GM23338 (cell line): ENCODE measurements at regions not wholly inside any gene's neighbourhood (a gene's known extent, or its start where the extent isn't known, plus 50 kb on each side); places are given as distances from the start of the nearest gene placed in this dataset.
A peak's percentile ranks its signal among the peaks of the same experiment; 100 is the strongest.

ENCODE experiments used
- ATAC-seq: fragments of 200-7000 bp; cut with Tn5 transposase; 3 replicates; pipeline ENCODE4 v1.9.1; 2020
- DNase-seq: peaks from one replicate; pipeline ENCODE4 v3.0.0-alpha.2; 2015; ENCODE audit warnings: low spot score
- H2AFZ ChIP-seq: fragments of 200-600 bp; sonication (generic); 2 replicates; pipeline ENCODE4 v1.8.0; 2016; ENCODE audit warnings: antibody characterized with exemption, mild to moderate bottlenecking, moderate library complexity
- H3F3A ChIP-seq: fragments of 200-600 bp; sonication (generic); replicated peaks from 2 replicates; pipeline ENCODE4 v1.8.0; 2017; ENCODE audit warnings: antibody characterized with exemption, mixed run types, low read depth
- H3K27ac ChIP-seq: fragments of 200-600 bp; sonication (generic); 2 replicates; pipeline ENCODE4 v1.6.1; 2016; ENCODE audit warnings: low read depth
- H3K27me3 ChIP-seq: fragments of 200-600 bp; sonication (generic); 2 replicates; pipeline ENCODE4 v1.8.0; 2016; ENCODE audit warnings: mild to moderate bottlenecking, mixed run types, moderate library complexity; ENCODE audit not compliant: insufficient read depth
- H3K36me3 ChIP-seq: fragments of 200-600 bp; sonication (generic); 2 replicates; pipeline ENCODE4 v1.8.0; 2016; ENCODE audit warnings: mild to moderate bottlenecking; ENCODE audit not compliant: insufficient read depth
- H3K4me1 ChIP-seq: fragments of 200-600 bp; sonication (generic); 2 replicates; pipeline ENCODE4 v1.8.0; 2016; ENCODE audit warnings: mild to moderate bottlenecking, moderate library complexity; ENCODE audit not compliant: insufficient read depth
- H3K4me2 ChIP-seq: fragments of 200-600 bp; sonication (generic); 2 replicates; pipeline ENCODE4 v1.7.1; 2017; ENCODE audit warnings: mixed run types
- H3K4me3 ChIP-seq: fragments of 200-600 bp; sonication (generic); 2 replicates; pipeline ENCODE4 v1.6.1; 2016; ENCODE audit warnings: mixed run types
- H3K79me2 ChIP-seq: fragments of 200-600 bp; sonication (generic); replicated peaks from 2 replicates; pipeline ENCODE4 v1.8.0; 2017; ENCODE audit warnings: mild to moderate bottlenecking; ENCODE audit not compliant: insufficient read depth
- H3K9me2 ChIP-seq: fragments of 200-600 bp; sonication (generic); 2 replicates; pipeline ENCODE4 v1.8.0; 2017; ENCODE audit not compliant: insufficient read depth
- H4K20me1 ChIP-seq: fragments of 200-600 bp; sonication (generic); replicated peaks from 2 replicates; pipeline ENCODE4 v1.8.0; 2017; ENCODE audit warnings: mild to moderate bottlenecking; ENCODE audit not compliant: insufficient read depth
- H3K27ac Mint-ChIP-seq: 2 replicates; pipeline ENCODE4 v1.8.0; 2020; ENCODE audit warnings: inconsistent platforms, mild to moderate bottlenecking, moderate library complexity, mixed read lengths
- H3K27me3 Mint-ChIP-seq: 3 replicates; pipeline ENCODE4 v1.8.0; 2022; ENCODE audit warnings: low read depth, mild to moderate bottlenecking, moderate library complexity, mixed read lengths, inconsistent platforms; ENCODE audit not compliant: insufficient read depth, poor library complexity
- H3K36me3 Mint-ChIP-seq: 3 replicates; pipeline ENCODE4 v1.8.0; 2021; ENCODE audit warnings: low read depth, mild to moderate bottlenecking, inconsistent platforms, moderate library complexity, mixed read lengths
- H3K4me1 Mint-ChIP-seq: 3 replicates; pipeline ENCODE4 v1.8.0; 2020; ENCODE audit warnings: mild to moderate bottlenecking, inconsistent platforms, mixed read lengths
- H3K4me3 Mint-ChIP-seq: 3 replicates; pipeline ENCODE4 v1.8.0; 2021; ENCODE audit warnings: moderate library complexity, mild to moderate bottlenecking, inconsistent platforms, mixed read lengths
- H3K9me3 Mint-ChIP-seq: 3 replicates; pipeline ENCODE4 v1.8.0; 2020; ENCODE audit warnings: moderate library complexity, mild to moderate bottlenecking, inconsistent platforms, mixed read lengths
- EZH2phosphoT487 ChIP-seq: fragments of 200-600 bp; sonication (generic); IDR thresholded peaks from one replicate; pipeline ENCODE4 v1.8.1; 2018; ENCODE audit warnings: antibody characterized with exemption; ENCODE audit not compliant: unreplicated experiment
- POLR2AphosphoS5 ChIP-seq: IDR thresholded peaks from 2 replicates; pipeline ENCODE4 v1.6.1; 2016; ENCODE audit warnings: antibody characterized with exemption, low read depth
- ZNF331 ChIP-seq: fragments of 250-450 bp; sonication (Bioruptor Pico); IDR thresholded peaks from 2 replicates; pipeline ENCODE4 v1.5.0; 2020; ENCODE audit warnings: low read depth, mild to moderate bottlenecking, moderate library complexity
- TF ChIP-seq, protein P1 (sequence below): fragments of 250-450 bp; sonication (Bioruptor Pico); IDR thresholded peaks from 2 replicates; pipeline ENCODE4 v1.5.0; 2020; ENCODE audit warnings: mild to moderate bottlenecking, moderate library complexity
- TF ChIP-seq, protein P2 (sequence below), 2 experiments: fragments of 200-600 bp in 1 of 2; sonication (generic) in 1 of 2; conservative IDR thresholded peaks; 2 replicates each; pipeline versions ENCODE4 v1.5.1 to v1.6.1; 2016 to 2017; ENCODE audit warnings: antibody characterized with exemption in 2 of 2, low read depth in 2 of 2, mild to moderate bottlenecking in 2 of 2, moderate library complexity in 1 of 2

DNA sequence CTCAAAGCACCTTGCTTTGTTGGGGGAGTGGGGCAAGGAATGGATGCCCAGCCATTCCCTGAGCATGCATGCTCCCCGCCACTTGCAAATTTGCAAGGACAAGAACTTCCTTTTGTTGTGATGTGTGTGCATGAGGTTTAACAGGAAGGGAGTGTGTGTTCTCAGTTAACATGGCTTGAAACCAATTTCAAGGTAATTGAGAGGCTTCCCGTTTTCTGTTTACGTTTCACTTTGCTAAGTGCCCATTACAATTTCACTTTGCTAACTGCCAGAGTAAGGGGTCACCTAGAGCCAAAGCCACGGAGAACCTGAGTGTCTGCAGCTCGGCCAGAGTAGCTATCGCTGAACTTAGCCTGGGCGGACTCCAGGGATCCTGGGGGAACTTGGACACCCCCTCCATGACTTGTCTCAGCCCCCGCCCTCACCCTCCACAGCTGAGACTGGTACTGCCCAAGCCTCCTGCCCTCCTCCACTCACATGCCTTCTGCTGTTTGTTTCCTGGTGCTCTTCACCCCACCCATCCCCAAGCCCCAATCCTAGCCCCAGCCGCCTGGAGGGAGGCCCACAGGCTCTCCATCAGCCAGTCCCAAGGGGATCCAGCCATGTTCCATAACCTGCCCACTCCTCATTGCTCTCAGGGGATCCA is 53.6 kb upstream of the LAPTM4A start:
- H3K9me3 Mint-ChIP-seq: peaks cover 7% of the 10 kb centered on the region
- Histone ChIP-seq H3F3A (no peaks in the 10 kb centered on the region), H3K27ac (no peak overlapping the region), H4K20me1 (no peaks in the 10 kb centered on the region), H3K4me1 (no peaks in the 10 kb centered on the region), H3K27me3 (peaks cover 6% of the 10 kb centered on the region; the same call in 1 of the 2 replicates), H3K36me3 (no peaks in the 10 kb centered on the region), H2AFZ (peak overlapping the region; percentile 23; the same call in 1 of the 2 replicates), H3K4me2 (no peak overlapping the region), H3K9me2 (no peaks in the 10 kb centered on the region), H3K79me2 (no peaks in the 10 kb centered on the region), H3K4me3 (no peak overlapping the region)
- peaks cover 24% of the 10 kb centered on the region for H3K27me3 Mint-ChIP-seq
- H3K27ac Mint-ChIP-seq: no peak overlapping the region
- DNase-seq: no peak
- H3K36me3 Mint-ChIP-seq: peaks cover 6% of the 10 kb centered on the region; the same call in 1 of the 3 replicates
- no peak for ATAC-seq
- H3K4me3 Mint-ChIP-seq: no peak overlapping the region
- no peak for TF ChIP-seq POLR2AphosphoS5
- H3K4me1 Mint-ChIP-seq: peaks cover 3% of the 10 kb centered on the region

DNA sequence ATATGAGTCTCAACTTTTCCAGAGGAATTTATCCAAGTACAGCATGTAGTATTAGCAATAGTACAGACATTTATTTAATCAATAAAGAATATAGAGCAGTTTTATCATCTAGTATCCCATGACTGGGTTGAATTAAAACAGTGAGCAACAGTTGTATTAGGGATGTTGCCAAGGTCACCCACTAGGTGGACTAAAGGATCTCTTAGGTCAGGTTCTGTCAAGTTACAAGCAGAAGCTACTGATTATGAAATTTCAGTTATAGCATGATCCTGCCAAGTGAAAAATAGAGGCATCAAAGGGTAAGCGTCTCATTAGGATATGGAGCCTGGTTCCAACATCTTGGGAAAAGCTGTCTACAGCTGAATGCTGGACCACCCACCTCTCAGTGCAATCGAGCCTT is 52.1 kb upstream of the LAPTM4A start:
- H3F3A ChIP-seq: no peaks in the 10 kb centered on the region
- H3K27me3 ChIP-seq: peaks cover 6% of the 10 kb centered on the region; the same call in 1 of the 2 replicates
- H4K20me1 ChIP-seq: no peaks in the 10 kb centered on the region
- no peaks in the 10 kb centered on the region for H3K79me2 ChIP-seq
- H3K27ac ChIP-seq: no peak overlapping the region
- H3K4me1 ChIP-seq: no peaks in the 10 kb centered on the region
- Mint-ChIP-seq H3K9me3 (peaks cover 7% of the 10 kb centered on the region), H3K4me1 (peaks cover 3% of the 10 kb centered on the region), H3K4me3 (no peak overlapping the region), H3K27me3 (peaks cover 21% of the 10 kb centered on the region), H3K27ac (no peak overlapping the region), H3K36me3 (peaks cover 6% of the 10 kb centered on the region; the same call in 1 of the 3 replicates)
- TF ChIP-seq, protein P1, sequence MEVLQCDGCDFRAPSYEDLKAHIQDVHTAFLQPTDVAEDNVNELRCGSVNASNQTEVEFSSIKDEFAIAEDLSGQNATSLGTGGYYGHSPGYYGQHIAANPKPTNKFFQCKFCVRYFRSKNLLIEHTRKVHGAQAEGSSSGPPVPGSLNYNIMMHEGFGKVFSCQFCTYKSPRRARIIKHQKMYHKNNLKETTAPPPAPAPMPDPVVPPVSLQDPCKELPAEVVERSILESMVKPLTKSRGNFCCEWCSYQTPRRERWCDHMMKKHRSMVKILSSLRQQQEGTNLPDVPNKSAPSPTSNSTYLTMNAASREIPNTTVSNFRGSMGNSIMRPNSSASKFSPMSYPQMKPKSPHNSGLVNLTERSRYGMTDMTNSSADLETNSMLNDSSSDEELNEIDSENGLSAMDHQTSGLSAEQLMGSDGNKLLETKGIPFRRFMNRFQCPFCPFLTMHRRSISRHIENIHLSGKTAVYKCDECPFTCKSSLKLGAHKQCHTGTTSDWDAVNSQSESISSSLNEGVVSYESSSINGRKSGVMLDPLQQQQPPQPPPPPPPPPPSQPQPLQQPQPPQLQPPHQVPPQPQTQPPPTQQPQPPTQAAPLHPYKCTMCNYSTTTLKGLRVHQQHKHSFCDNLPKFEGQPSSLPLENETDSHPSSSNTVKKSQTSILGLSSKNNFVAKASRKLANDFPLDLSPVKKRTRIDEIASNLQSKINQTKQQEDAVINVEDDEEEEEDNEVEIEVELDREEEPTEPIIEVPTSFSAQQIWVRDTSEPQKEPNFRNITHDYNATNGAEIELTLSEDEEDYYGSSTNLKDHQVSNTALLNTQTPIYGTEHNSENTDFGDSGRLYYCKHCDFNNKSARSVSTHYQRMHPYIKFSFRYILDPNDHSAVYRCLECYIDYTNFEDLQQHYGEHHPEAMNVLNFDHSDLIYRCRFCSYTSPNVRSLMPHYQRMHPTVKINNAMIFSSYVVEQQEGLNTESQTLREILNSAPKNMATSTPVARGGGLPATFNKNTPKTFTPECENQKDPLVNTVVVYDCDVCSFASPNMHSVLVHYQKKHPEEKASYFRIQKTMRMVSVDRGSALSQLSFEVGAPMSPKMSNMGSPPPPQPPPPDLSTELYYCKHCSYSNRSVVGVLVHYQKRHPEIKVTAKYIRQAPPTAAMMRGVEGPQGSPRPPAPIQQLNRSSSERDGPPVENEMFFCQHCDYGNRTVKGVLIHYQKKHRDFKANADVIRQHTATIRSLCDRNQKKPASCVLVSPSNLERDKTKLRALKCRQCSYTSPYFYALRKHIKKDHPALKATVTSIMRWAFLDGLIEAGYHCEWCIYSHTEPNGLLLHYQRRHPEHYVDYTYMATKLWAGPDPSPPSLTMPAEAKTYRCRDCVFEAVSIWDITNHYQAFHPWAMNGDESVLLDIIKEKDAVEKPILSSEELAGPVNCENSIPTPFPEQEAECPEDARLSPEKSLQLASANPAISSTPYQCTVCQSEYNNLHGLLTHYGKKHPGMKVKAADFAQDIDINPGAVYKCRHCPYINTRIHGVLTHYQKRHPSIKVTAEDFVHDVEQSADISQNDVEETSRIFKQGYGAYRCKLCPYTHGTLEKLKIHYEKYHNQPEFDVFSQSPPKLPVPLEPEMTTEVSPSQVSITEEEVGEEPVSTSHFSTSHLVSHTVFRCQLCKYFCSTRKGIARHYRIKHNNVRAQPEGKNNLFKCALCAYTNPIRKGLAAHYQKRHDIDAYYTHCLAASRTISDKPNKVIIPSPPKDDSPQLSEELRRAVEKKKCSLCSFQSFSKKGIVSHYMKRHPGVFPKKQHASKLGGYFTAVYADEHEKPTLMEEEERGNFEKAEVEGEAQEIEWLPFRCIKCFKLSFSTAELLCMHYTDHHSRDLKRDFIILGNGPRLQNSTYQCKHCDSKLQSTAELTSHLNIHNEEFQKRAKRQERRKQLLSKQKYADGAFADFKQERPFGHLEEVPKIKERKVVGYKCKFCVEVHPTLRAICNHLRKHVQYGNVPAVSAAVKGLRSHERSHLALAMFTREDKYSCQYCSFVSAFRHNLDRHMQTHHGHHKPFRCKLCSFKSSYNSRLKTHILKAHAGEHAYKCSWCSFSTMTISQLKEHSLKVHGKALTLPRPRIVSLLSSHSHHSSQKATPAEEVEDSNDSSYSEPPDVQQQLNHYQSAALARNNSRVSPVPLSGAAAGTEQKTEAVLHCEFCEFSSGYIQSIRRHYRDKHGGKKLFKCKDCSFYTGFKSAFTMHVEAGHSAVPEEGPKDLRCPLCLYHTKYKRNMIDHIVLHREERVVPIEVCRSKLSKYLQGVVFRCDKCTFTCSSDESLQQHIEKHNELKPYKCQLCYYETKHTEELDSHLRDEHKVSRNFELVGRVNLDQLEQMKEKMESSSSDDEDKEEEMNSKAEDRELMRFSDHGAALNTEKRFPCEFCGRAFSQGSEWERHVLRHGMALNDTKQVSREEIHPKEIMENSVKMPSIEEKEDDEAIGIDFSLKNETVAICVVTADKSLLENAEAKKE (CRISPR knock-in tag): no peak
- TF ChIP-seq EZH2phosphoT487 (no peak), ZNF331 (CRISPR knock-in tag) (no peak)
- TF ChIP-seq, protein P2, sequence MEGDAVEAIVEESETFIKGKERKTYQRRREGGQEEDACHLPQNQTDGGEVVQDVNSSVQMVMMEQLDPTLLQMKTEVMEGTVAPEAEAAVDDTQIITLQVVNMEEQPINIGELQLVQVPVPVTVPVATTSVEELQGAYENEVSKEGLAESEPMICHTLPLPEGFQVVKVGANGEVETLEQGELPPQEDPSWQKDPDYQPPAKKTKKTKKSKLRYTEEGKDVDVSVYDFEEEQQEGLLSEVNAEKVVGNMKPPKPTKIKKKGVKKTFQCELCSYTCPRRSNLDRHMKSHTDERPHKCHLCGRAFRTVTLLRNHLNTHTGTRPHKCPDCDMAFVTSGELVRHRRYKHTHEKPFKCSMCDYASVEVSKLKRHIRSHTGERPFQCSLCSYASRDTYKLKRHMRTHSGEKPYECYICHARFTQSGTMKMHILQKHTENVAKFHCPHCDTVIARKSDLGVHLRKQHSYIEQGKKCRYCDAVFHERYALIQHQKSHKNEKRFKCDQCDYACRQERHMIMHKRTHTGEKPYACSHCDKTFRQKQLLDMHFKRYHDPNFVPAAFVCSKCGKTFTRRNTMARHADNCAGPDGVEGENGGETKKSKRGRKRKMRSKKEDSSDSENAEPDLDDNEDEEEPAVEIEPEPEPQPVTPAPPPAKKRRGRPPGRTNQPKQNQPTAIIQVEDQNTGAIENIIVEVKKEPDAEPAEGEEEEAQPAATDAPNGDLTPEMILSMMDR (conservative IDR thresholded peaks at IDR 0.05; ENCODE audit: low read depth in 2 of 2): peak; percentile 49 to 56; a peak in 3 of 4 replicates
- no peak for ATAC-seq
- no peak overlapping the region for H3K4me3 ChIP-seq
- H3K4me2 ChIP-seq: no peak overlapping the region
- H3K36me3 ChIP-seq: no peaks in the 10 kb centered on the region
- H2AFZ ChIP-seq: no peak overlapping the region
- peak; percentile 30 for DNase-seq
- H3K9me2 ChIP-seq: no peaks in the 10 kb centered on the region
